HCT116 (cell line): ENCODE measurements at regions not wholly inside any gene's neighbourhood (a gene's known extent, or its start where the extent isn't known, plus 50 kb on each side); places are given as distances from the start of the nearest gene placed in this dataset.

Experiments used
- ATAC-seq: fragments of 200-7000 bp; cut with Tn5 transposase; 2 replicates; pipeline ENCODE4 v1.9.1; 2020; ENCODE audit warnings: mild to moderate bottlenecking, moderate library complexity
- BruUV-seq: library from RNA; stranded (reverse); fragments of 400-500 nt; replicated peaks from 2 replicates; lab custom pipeline; 2021; lab: Mats Ljungman, UMichigan
- CTCF ChIA-PET: fragments of 300-600 bp; sonication (Branson Sonifier 250); formaldehyde crosslinking; loops from one replicate; lab custom pipeline; 2021; ENCODE audit warnings: antibody characterized with exemption; lab: Charles Lee
- POLR2A ChIA-PET: fragments of 300-600, 350-600 bp; sonication (Branson Sonifier 250); formaldehyde crosslinking; loops from one replicate; lab custom pipeline; 2021; ENCODE audit warnings: antibody characterized with exemption; lab: Charles Lee
- RAD21 ChIA-PET, 2 experiments: fragments of 300-600 bp; sonication (Branson Sonifier 250); formaldehyde crosslinking; loops; one replicate each; lab custom pipeline; 2023; ENCODE audit warnings: low total read pairs in 2 of 2; ENCODE audit not compliant: uncharacterized antibody in 2 of 2, unreplicated experiment in 2 of 2, low non-redundant PET in 1 of 2; lab: Charles Lee
- DNase-seq: peaks from one replicate; pipeline ENCODE4 v3.0.0-alpha.2; 2010; ENCODE audit warnings: low read depth, low spot score
- H2AFZ ChIP-seq: fragments of 200-600 bp; shearing (Covaris generic), sonication (generic); 2 replicates; pipeline ENCODE4 v1.6.1; 2017; ENCODE audit warnings: low read depth, mixed run types, mixed read lengths, antibody characterized with exemption, low read length; ENCODE audit not compliant: poor library complexity, severe bottlenecking
- H3K27ac ChIP-seq: 2 replicates; pipeline ENCODE4 v1.5.1; 2012; ENCODE audit warnings: low read depth, low read length
- H3K27me3 ChIP-seq: fragments of 200-600 bp; sonication (generic); 2 replicates; pipeline ENCODE4 v1.6.1; 2016; ENCODE audit warnings: mixed run types, low read length, mixed read lengths; ENCODE audit not compliant: insufficient read depth
- H3K36me3 ChIP-seq, 2 experiments: fragments of 200-500 bp in 1 of 2; fragments of 200-600 bp in 1 of 2; sonication (Bioruptor generic) in 1 of 2; sonication (generic) in 1 of 2; 2 replicates each; pipeline versions ENCODE4 v1.5.1 to v1.6.1; 2014 to 2016; ENCODE audit warnings: low read length in 2 of 2, inconsistent platforms in 1 of 2, mixed read lengths in 1 of 2, mixed run types in 1 of 2; ENCODE audit not compliant: insufficient read depth in 2 of 2, control insufficient read depth in 1 of 2
- H3K4me1 ChIP-seq, 2 experiments: fragments of 200-600 bp in 1 of 2; sonication (generic) in 1 of 2; 2 replicates each; pipeline versions ENCODE4 v1.5.1 to v1.6.1; 2012 to 2017; ENCODE audit warnings: low read length in 2 of 2, inconsistent platforms in 1 of 2, mild to moderate bottlenecking in 1 of 2, mixed read lengths in 1 of 2, mixed run types in 1 of 2, moderate library complexity in 1 of 2; ENCODE audit not compliant: insufficient read depth in 2 of 2, control insufficient read depth in 1 of 2
- H3K4me2 ChIP-seq: fragments of 200-600 bp; sonication (generic); 2 replicates; pipeline ENCODE4 v1.6.1; 2017; ENCODE audit warnings: mixed run types, low read length, mixed read lengths
- H3K4me3 ChIP-seq, 2 experiments: fragments of 200-600 bp in 1 of 2; sonication (generic) in 1 of 2; replicated peaks in 1 of 2; 2 replicates each; pipeline ENCODE4 v1.5.1; 2011 to 2016; ENCODE audit warnings: low read length in 2 of 2, control low read depth in 1 of 2, low read depth in 1 of 2, mild to moderate bottlenecking in 1 of 2, mixed read lengths in 1 of 2, mixed run types in 1 of 2
- H3K79me2 ChIP-seq: fragments of 200-600 bp; sonication (generic); 2 replicates; pipeline ENCODE4 v1.6.1; 2017; ENCODE audit warnings: mild to moderate bottlenecking, mixed run types, low read length, moderate library complexity, mixed read lengths; ENCODE audit not compliant: insufficient read depth
- H3K9ac ChIP-seq: fragments of 200-600 bp; sonication (generic); 2 replicates; pipeline ENCODE4 v1.6.1; 2016; ENCODE audit warnings: low read length, mixed read lengths
- H3K9me2 ChIP-seq: fragments of 200-600 bp; sonication (generic), shearing (Covaris generic); 2 replicates; pipeline ENCODE4 v1.6.1; 2017; ENCODE audit warnings: mixed run types, mild to moderate bottlenecking, moderate library complexity; ENCODE audit not compliant: insufficient read depth
- H3K9me3 ChIP-seq, 2 experiments: fragments of 200-500 bp in 1 of 2; fragments of 200-600 bp in 1 of 2; sonication (Bioruptor generic) in 1 of 2; sonication (generic) in 1 of 2; 2 replicates each; pipeline ENCODE4 v1.6.1; 2014 to 2017; ENCODE audit warnings: low read length in 2 of 2, mixed read lengths in 2 of 2, inconsistent platforms in 1 of 2, low read depth in 1 of 2, mild to moderate bottlenecking in 1 of 2, mixed run types in 1 of 2, moderate library complexity in 1 of 2; ENCODE audit not compliant: control insufficient read depth in 1 of 2, insufficient read depth in 1 of 2
- H4K20me1 ChIP-seq: fragments of 200-600 bp; sonication (generic), shearing (Covaris generic); 2 replicates; pipeline ENCODE4 v1.6.1; 2017; ENCODE audit warnings: mixed run types, mild to moderate bottlenecking, moderate library complexity; ENCODE audit not compliant: insufficient read depth
- EGR1 ChIP-seq: IDR thresholded peaks from 2 replicates; pipeline ENCODE4 v1.6.1; 2012; ENCODE audit warnings: low read depth
- EZH2 ChIP-seq: fragments of 200-600 bp; sonication (generic); IDR thresholded peaks from 2 replicates; pipeline ENCODE4 v1.6.1; 2017; ENCODE audit warnings: antibody characterized with exemption, mixed run types
- EZH2phosphoT487 ChIP-seq: fragments of 200-600 bp; IDR thresholded peaks from 2 replicates; pipeline ENCODE4 v1.6.1; 2018; ENCODE audit warnings: antibody characterized with exemption, borderline replicate concordance
- JUND ChIP-seq: IDR thresholded peaks from 2 replicates; pipeline ENCODE4 v1.6.1; 2012
- MAX ChIP-seq: IDR thresholded peaks from 2 replicates; pipeline ENCODE4 v1.6.1; 2012
- POLR2A ChIP-seq: IDR thresholded peaks from 2 replicates; pipeline ENCODE4 v1.7.0; 2011; ENCODE audit warnings: borderline replicate concordance; ENCODE audit not compliant: insufficient read depth, insufficient read length; ENCODE audit errors: extremely low read depth
- POLR2AphosphoS5 ChIP-seq: IDR thresholded peaks from 2 replicates; pipeline ENCODE4 v1.6.1; 2011; ENCODE audit warnings: mild to moderate bottlenecking, low read depth, low read length, moderate library complexity
- RAD21 ChIP-seq: IDR thresholded peaks from 2 replicates; pipeline ENCODE4 v1.6.1; 2012; ENCODE audit warnings: low read depth, mild to moderate bottlenecking
- REST ChIP-seq: IDR thresholded peaks from 2 replicates; pipeline ENCODE4 v1.6.1; 2012; ENCODE audit warnings: low read depth
- SIN3A ChIP-seq: IDR thresholded peaks from 2 replicates; pipeline ENCODE4 v1.6.1; 2012; ENCODE audit warnings: low read depth
- SP1 ChIP-seq: IDR thresholded peaks from 2 replicates; pipeline ENCODE4 v1.6.1; 2012; ENCODE audit warnings: low read depth
- SRF ChIP-seq: IDR thresholded peaks from 2 replicates; pipeline ENCODE4 v1.6.1; 2012; ENCODE audit warnings: low read depth
- TCF7L2 ChIP-seq: IDR thresholded peaks from 2 replicates; pipeline ENCODE4 v1.7.0; 2011; ENCODE audit warnings: borderline replicate concordance, inconsistent platforms; ENCODE audit not compliant: insufficient read depth, insufficient read length; ENCODE audit errors: extremely low read depth
- YY1 ChIP-seq: IDR thresholded peaks from 2 replicates; pipeline ENCODE4 v1.6.1; 2011; ENCODE audit warnings: low read length, low read depth, moderate library complexity, mild to moderate bottlenecking; ENCODE audit not compliant: insufficient replicate concordance; ENCODE audit errors: extremely low read depth
- ZBTB33 ChIP-seq: IDR thresholded peaks from 2 replicates; pipeline ENCODE4 v1.6.1; 2011; ENCODE audit warnings: mild to moderate bottlenecking, low read length, moderate library complexity; ENCODE audit not compliant: insufficient replicate concordance; ENCODE audit errors: extremely low read depth
- ZFX ChIP-seq: fragments of 450-650 bp; IDR thresholded peaks from 2 replicates; pipeline ENCODE4 v1.6.1; 2017
- intact Hi-C: fragments of 100-400 bp; cut with micrococcal nuclease; formaldehyde crosslinking; loops from 2 replicates; pipeline ENCODE4 v1.10.0; 2022

DNA sequence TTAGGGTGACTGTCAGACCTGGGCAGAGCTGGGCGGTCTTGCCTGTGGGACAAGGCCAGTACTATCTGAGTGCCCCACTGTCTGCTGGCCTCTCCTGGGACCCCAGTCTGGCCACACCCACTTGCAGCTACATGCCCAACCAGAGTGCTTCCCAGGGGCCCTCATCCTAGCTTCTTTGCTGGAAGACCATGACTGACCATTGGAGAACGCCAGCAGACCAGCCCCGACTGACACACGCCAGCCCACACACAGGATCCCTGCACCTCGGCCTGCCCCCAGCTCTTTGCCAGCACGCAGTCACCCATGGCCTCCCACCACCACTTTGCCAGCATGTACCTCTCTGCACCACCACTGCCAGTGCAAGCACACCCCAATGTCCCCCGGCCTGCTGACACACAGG lies 585.7 kb downstream of the ZNF674 start:
- ChIA-PET POLR2A (no interaction called here), RAD21 (no interaction called here), CTCF (no interaction called here)
- Histone ChIP-seq H4K20me1 (no peaks in the 10 kb centered on the region), H2AFZ (no peak overlapping the region), H3K27me3 (no peaks in the 10 kb centered on the region), H3K4me3 (no peak overlapping the region), H3K9me2 (no peaks in the 10 kb centered on the region), H3K9me3 (no peaks in the 10 kb centered on the region), H3K4me2 (no peak overlapping the region), H3K79me2 (no peaks in the 10 kb centered on the region), H3K4me1 (no peaks in the 10 kb centered on the region), H3K9ac (no peak overlapping the region), H3K36me3 (no peaks in the 10 kb centered on the region), H3K27ac (no peak overlapping the region)
- TF ChIP-seq ZBTB33 (no peak), TCF7L2 (no peak), MAX (no peak), SIN3A (no peak), JUND (no peak)
- intact Hi-C loops: no loop called here
- no peak for DNase-seq
- no peak for ATAC-seq
- BruUV-seq: no TSS peak

- Histone ChIP-seq H3K9me3 (no peaks in the 10 kb centered on the region), H3K4me3 (no peak overlapping the region), H4K20me1 (no peaks in the 10 kb centered on the region), H3K27ac (no peak overlapping the region), H3K27me3 (no peaks in the 10 kb centered on the region), H3K9me2 (no peaks in the 10 kb centered on the region), H3K36me3 (no peaks in the 10 kb centered on the region), H2AFZ (no peak overlapping the region), H3K4me2 (no peak overlapping the region), H3K79me2 (no peaks in the 10 kb centered on the region), H3K9ac (no peak overlapping the region), H3K4me1 (no peaks in the 10 kb centered on the region)
- ATAC-seq: no peak
- intact Hi-C loops: no loop called here
- RAD21 ChIA-PET: no interaction called here
- CTCF ChIA-PET: no interaction called here
- POLR2A ChIA-PET: no interaction called here
- DNase-seq: no peak
- no TSS peak for BruUV-seq
- no peak for TF ChIP-seq SP1
- TF ChIP-seq ZFX: no peak
- no peak for TF ChIP-seq SIN3A
- no peak for TF ChIP-seq POLR2A
- no peak for TF ChIP-seq POLR2AphosphoS5
- no peak for TF ChIP-seq JUND
- TF ChIP-seq EGR1: no peak
- TF ChIP-seq EZH2phosphoT487: no peak
- no peak for TF ChIP-seq YY1
- TF ChIP-seq SRF: no peak
- TF ChIP-seq RAD21: no peak
- no peak for TF ChIP-seq EZH2
- TF ChIP-seq REST: no peak
Measured at GRCh38 chrX:45956191-45956870, 588.9 kb downstream of the ZNF674 start.
